ENCODE measurements at regions not wholly inside any gene's neighbourhood (a gene's known extent, or its start where the extent isn't known, plus 50 kb on each side); places are given as distances from the start of the nearest gene placed in this dataset.
"Not testable (repeated sequence)": the region's sequence is repeated elsewhere in the genome, so short reads cannot be mapped to it uniquely, and the experiment has no call there.

GRCh38 chr14:89491711-89492381, 74.8 kb upstream of the FOXN3 start:
- no peak for DNase-seq (ENCODE audit: low spot score)

- DNase-seq (ENCODE audit: low spot score), result no peak
Observed at GRCh38 chr14:89490466-89490865, 73.4 kb upstream of the FOXN3 start.

GRCh38 chr14:89489761-89490437, 72.9 kb upstream of the FOXN3 start:
- no peak for DNase-seq (ENCODE audit: low spot score)

- DNase-seq (ENCODE audit: low spot score), result no peak
Observed at GRCh38 chr14:89486961-89487360, 69.9 kb upstream of the FOXN3 start.

- DNase-seq (ENCODE audit: low spot score), result peak; percentile 21
Observed at GRCh38 chr14:89486505-89486904, 69.5 kb upstream of the FOXN3 start.

GRCh38 chr14:89485264-89485663, 68.2 kb upstream of the FOXN3 start:
- no peak for DNase-seq (ENCODE audit: low spot score)

- no peak for DNase-seq (ENCODE audit: low spot score)
Observed at GRCh38 chr14:89484051-89484844, 67.2 kb upstream of the FOXN3 start.

GRCh38 chr14:89481196-89481595, 64.2 kb upstream of the FOXN3 start:
- no peak for DNase-seq (ENCODE audit: low spot score)

GRCh38 chr14:89480278-89480677, 63.2 kb upstream of the FOXN3 start:
- DNase-seq (ENCODE audit: low spot score), result no peak

GRCh38 chr14:89479802-89480201, 62.8 kb upstream of the FOXN3 start:
- no peak for DNase-seq (ENCODE audit: low spot score)

GRCh38 chr14:89477391-89477790, 60.4 kb upstream of the FOXN3 start:
- peak; percentile 18 for DNase-seq (ENCODE audit: low spot score)

- no peak for DNase-seq (ENCODE audit: low spot score)
Observed at GRCh38 chr14:89476354-89476896, 59.4 kb upstream of the FOXN3 start.

- no peak for DNase-seq (ENCODE audit: low spot score)
Observed at GRCh38 chr14:89474464-89474863, 57.4 kb upstream of the FOXN3 start.

- no peak for DNase-seq (ENCODE audit: low spot score)
Observed at GRCh38 chr14:89473989-89474388, 57.0 kb upstream of the FOXN3 start.

GRCh38 chr14:89473569-89473968, 56.5 kb upstream of the FOXN3 start:
- no peak for DNase-seq (ENCODE audit: low spot score)

- no peak for DNase-seq (ENCODE audit: low spot score)
Observed at GRCh38 chr14:89470401-89470800, 53.4 kb upstream of the FOXN3 start.

GRCh38 chr14:89469210-89470198, 52.5 kb upstream of the FOXN3 start:
- DNase-seq (ENCODE audit: low spot score), result no peak

GRCh38 chr14:89468566-89468965, 51.5 kb upstream of the FOXN3 start:
- DNase-seq (ENCODE audit: low spot score), result no peak

GRCh38 chr14:89468030-89468429, 51.0 kb upstream of the FOXN3 start:
- not testable (repeated sequence) for DNase-seq (ENCODE audit: low spot score)

- peak; percentile 17 for DNase-seq (ENCODE audit: low spot score)
Observed at GRCh38 chr14:89466944-89467343, 49.9 kb upstream of the FOXN3 start.

All from putamen (tissue), 1 donor.